HK-2 (cell line): ENCODE measurements at regions not wholly inside any gene's neighbourhood (a gene's known extent, or its start where the extent isn't known, plus 50 kb on each side); places are given as distances from the start of the nearest gene placed in this dataset.

Experiments
- DNase-seq: peaks from one replicate; pipeline ENCODE4 v3.0.0-alpha.2; 2018; ENCODE audit not compliant: unreplicated experiment

- no peak for DNase-seq
These were observed 153.8 kb downstream of the TTC32 start for GRCh38 chr2:19748073-19748375.

DNA sequence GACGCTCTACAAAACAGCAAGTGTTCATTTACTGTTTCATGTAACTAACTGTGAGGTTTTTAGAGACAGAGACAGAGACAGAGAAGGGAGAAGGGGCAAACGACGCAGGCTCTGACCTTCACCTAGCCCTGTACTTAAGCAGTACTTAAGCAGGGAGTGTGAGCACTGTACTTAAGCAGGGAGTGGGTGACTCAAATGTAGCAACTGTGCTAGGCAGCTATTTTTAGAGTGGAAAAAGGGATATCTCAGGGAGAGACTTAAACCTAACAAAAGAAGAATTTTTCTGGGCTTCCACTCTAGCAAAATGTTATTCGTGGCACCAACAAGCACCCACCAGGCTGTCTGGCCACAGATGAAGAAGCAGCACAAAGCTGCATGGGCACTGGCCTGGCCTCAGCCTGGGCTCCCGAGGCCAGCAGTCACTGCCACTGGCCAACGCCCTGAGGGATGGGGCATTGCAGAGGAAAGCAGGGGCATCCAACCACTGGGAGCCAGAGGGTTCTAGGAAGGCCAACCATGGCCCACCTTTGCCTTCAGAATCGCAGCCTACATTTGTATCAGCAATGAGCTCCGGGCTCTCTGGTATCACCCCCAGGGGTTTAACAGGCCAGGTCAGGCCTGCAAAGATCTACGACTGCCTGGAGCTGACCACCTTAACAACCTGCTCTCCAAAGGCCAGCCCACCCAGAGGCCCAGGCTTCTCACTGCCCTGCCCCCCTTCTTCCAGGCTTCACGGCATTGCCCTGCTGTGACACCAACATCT, 154.3 kb downstream of the TTC32 start:
- no peak for DNase-seq

GRCh38 chr2:19746611-19747309, 155.0 kb downstream of the TTC32 start:
- DNase-seq, result peak; percentile 22

DNA sequence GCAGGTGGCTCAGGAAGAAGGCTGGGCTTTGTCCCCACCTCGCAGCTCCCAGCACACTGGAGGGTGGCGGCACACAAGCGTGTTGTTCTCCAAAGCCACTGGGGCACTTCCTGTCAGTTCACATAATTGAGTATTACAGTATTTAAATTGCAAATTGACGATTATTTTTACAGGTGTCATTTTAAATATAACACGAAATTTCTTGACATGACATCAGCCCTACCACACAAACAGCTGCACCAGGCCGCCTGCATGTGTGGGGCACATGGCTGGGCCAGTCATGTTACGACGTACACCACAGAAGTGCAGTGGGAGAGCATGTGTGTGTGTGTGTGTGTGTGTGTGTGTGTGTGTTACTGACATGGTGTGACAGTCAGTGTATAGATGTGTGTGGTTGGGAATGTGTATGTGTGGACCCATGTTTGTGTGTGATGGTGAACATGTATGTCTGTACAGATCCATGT, 155.6 kb downstream of the TTC32 start:
- DNase-seq, result no peak

GRCh38 chr2:19745318-19746136, 156.3 kb downstream of the TTC32 start:
- no peak for DNase-seq

DNA sequence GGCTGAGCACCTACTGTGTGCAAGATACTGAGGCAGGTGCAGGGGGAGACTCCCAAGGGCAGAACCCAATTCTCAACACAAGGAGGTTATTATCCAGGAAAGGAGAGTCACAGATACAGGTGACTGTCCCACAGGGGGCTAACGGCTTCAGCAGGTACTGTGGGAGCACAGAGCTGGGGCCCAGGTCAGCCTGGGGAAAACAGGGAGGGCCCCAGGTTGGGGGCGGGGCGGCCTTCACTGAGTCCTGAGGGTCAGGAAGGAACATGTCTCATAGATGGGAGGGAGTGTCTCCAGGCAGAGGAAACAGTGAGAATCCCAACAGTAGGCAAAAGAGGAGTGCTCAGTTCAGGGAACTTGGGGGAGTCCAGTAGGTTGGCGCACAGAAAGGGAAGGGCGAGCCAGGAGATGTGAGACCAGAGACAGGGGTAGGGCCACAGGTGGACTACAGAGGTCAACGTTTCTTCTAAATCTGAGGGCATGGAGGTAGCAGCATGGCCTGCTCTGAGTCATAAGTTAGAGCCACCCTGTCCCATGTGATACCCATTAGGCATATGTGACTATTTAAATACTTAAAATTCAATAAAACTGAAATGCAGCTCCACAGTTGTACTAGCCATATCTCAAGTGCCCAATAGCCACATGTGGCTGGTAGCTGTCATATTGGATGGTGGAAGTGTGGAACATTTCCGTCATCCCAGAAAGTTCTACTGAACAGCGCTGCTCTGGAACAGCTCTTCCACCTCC, 157.2 kb downstream of the TTC32 start:
- DNase-seq, result no peak

- no peak for DNase-seq
These were observed 158.1 kb downstream of the TTC32 start for GRCh38 chr2:19743641-19744040.

DNA sequence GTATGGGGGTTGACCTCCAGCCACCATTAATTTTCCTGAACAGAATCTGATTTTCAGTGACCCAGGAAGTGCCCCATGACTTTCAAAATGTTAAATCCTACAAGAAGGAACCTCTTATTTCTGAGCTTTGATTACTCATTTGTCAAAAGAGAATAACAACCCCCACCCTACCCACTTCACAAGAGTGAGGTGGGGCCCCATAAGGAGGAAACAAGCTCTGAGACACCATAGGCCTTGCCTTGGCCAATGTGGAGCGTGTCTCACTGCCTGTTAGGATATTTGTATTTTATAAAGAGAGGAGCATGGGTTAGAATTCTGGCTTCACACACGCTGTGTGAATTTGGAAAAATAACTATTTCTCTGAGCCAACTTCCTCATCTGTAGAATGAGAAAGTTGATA, 158.9 kb downstream of the TTC32 start:
- DNase-seq, result no peak

DNA sequence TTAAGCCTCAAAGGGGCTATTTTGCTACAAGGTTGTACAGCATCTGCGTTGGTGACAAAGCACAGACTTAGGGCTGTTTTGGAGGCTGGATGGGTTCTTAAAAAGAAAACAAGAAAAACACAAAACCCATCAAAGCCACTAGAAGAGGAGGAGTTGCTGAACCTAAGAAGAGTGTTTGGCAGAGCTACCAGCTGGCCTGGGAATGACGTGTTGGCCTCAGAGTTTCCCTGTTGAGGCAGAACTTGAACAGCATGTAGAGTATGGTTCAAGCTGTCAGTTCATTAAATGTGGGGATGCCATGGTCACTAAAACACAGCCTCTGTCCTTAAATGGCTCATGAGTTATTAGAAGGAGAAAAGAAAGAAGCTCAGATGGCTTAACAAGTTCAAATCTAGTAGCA, 162.5 kb downstream of the TTC32 start:
- DNase-seq, result no peak

- no peak for DNase-seq
These were observed 163.1 kb downstream of the TTC32 start for GRCh38 chr2:19738707-19739106.

DNA sequence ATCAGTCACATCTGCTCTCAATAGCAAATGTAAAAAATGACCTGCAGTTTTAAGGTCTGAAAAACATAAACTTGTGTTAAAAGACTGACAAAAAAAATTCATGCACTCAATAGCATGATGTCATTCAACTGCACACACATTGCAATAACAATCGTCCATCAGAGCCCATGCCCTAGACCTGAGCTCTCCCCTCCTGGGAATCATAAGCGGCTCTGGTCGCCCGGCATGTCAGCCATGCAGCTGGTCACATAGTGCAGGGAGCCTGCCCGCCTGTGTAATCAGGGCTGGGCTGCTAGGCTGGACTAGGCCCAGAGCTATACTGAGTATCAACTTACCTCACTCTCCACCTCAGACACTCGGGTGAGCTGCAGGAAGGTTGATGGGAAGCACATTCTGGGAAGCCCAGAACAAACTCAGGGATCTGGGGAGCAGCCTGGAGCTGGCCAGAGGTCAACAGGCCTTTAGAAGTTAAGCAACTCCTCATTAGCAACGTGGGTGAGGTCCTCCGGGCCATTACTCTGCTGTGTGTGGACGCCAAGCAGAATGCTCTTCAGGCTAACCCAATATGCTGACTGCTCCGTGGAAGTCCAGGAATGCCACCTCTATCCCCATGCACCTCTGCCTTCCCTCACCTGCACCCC, 165.5 kb downstream of the TTC32 start:
- no peak for DNase-seq

DNA sequence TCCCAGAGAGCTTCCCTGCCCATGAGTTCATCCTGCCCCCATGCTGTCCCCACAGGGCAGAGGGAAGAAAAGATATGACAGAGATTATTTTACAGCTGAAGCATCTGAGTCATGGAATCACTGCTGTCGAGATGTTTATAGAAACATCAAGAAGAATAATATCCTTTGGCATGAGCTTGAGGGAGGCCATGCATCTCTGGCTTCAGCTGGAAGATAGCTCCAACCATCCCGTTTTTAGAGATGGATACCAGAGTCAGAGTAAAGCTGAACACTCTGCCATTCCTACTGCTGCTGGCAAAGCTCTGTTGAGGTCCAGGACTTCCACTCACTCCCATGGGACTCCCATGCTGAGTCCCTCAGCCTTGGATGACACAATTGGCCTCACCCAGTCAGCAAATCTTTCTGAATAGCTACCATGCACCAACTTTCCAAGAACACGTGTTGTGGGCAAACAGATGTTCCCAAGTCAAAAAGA, 167.8 kb downstream of the TTC32 start:
- DNase-seq, result no peak

GRCh38 chr2:19733390-19733789, 168.4 kb downstream of the TTC32 start:
- no peak for DNase-seq

- DNase-seq, result no peak
These were observed 169.5 kb downstream of the TTC32 start for GRCh38 chr2:19732255-19732654.

DNA sequence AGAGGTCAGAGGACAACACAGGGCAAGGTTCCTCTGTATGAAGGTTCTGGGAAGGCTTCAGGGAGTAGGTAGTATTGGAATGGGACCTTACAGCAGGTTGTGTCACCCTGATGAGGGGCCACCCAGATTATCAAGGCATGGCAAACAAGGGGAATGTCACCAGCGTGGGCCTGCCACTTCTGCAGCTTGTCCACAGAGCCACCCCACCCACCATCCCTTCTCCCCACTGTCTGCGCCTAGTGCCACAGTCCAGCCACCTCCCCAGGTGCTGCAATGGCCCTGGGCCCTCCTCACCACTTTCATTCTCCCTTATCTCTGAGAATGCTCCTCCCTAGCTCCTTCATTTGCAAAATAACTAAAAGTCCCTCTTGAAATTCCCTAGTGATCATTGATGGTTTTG, 170.3 kb downstream of the TTC32 start:
- DNase-seq, result no peak

GRCh38 chr2:19731037-19731436, 170.7 kb downstream of the TTC32 start:
- no peak for DNase-seq

- DNase-seq, result no peak
These were observed 173.7 kb downstream of the TTC32 start for GRCh38 chr2:19728125-19728524.

DNA sequence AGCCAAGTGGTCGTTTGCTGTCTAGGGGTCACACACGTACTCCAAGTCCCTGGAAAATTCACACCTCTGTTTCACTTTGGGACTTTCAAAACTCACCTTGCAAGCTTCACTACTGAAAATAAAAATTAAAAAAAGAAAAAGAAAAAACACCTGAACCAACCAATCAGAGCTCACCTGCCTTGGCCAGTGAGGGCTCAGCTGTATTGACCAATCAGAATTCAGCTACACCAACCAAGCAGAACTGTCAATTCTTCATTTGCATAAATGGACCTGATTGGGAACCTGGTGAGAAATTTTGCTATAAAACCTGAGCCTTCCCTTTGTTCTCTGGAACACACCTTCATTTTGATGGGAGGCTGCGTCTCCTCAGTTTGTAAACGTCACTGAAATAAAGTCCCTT, 176.4 kb downstream of the TTC32 start:
- DNase-seq, result no peak

GRCh38 chr2:19723021-19723420, 178.8 kb downstream of the TTC32 start:
- no peak for DNase-seq

GRCh38 chr2:19722531-19722971, 179.2 kb downstream of the TTC32 start:
- DNase-seq, result no peak

GRCh38 chr2:19720306-19720705, 181.5 kb downstream of the TTC32 start:
- no peak for DNase-seq
